ENCODE measurements at regions not wholly inside any gene's neighbourhood (a gene's known extent, or its start where the extent isn't known, plus 50 kb on each side); places are given as distances from the start of the nearest gene placed in this dataset.

DNA sequence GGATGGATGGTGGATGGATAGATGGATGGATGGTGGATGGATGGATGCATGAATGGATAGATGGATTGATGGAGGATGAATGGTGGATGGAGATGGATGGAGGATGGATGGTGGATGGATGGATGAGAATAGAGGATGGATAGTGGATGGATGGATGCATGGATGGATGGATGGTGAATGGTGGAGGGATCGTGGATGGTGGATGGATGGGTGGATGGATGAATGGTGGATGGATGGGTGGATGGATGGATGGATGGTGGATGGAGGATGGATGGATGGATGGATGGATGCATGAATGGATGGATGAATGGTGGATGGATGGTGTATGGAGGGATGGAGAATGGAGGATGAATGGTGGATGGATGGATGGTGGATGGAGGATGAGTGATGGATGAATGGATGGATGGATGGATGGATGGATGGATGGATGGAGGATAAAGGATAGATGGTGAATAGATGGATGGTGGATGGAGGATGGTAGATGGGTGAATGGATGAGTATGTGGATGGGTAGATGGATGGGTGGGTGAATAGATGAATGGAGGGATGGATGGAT, 76.3 kb downstream of the PDGFA start:
- Histone ChIP-seq H3K79me2 (ENCODE audit: insufficient read depth, low read length) (no peaks in the 10 kb centered on the region), H3K4me3 (ENCODE audit: low read depth in 1 of 2, low read length in 2 of 2) (no peak overlapping the region), H3K9ac (ENCODE audit: low read depth, low read length) (no peak overlapping the region), H3K4me1 (ENCODE audit: insufficient read depth, low read length) (no peaks in the 10 kb centered on the region), H3K9me3 (ENCODE audit: insufficient read depth, low read length, severe bottlenecking) (peaks cover 7% of the 10 kb centered on the region), H4K20me1 (ENCODE audit: insufficient read depth, low read length) (no peaks in the 10 kb centered on the region), H3K4me2 (ENCODE audit: insufficient read depth, low read length) (no peak overlapping the region), H3K27me3 (ENCODE audit: insufficient read depth, low read length, poor library complexity) (no peaks in the 10 kb centered on the region), H3K36me3 (ENCODE audit: insufficient read depth, low read length) (no peaks in the 10 kb centered on the region), H2AFZ (ENCODE audit: low read depth, low read length) (no peak overlapping the region), H3K27ac (ENCODE audit: low read length) (no peak overlapping the region)
- ATAC-seq (ENCODE audit: insufficient read depth, low read depth): no peak
- TF ChIP-seq EZH2 (IDR thresholded peaks at IDR 0.05; ENCODE audit: borderline replicate concordance, low read depth, low read length, severe bottlenecking): no peak
- TF ChIP-seq, protein P1, sequence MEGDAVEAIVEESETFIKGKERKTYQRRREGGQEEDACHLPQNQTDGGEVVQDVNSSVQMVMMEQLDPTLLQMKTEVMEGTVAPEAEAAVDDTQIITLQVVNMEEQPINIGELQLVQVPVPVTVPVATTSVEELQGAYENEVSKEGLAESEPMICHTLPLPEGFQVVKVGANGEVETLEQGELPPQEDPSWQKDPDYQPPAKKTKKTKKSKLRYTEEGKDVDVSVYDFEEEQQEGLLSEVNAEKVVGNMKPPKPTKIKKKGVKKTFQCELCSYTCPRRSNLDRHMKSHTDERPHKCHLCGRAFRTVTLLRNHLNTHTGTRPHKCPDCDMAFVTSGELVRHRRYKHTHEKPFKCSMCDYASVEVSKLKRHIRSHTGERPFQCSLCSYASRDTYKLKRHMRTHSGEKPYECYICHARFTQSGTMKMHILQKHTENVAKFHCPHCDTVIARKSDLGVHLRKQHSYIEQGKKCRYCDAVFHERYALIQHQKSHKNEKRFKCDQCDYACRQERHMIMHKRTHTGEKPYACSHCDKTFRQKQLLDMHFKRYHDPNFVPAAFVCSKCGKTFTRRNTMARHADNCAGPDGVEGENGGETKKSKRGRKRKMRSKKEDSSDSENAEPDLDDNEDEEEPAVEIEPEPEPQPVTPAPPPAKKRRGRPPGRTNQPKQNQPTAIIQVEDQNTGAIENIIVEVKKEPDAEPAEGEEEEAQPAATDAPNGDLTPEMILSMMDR (IDR thresholded peaks at IDR 0.05; ENCODE audit: borderline replicate concordance, extremely low read depth, low read length, poor library complexity, severe bottlenecking): no peak
- no peak for DNase-seq

DNA sequence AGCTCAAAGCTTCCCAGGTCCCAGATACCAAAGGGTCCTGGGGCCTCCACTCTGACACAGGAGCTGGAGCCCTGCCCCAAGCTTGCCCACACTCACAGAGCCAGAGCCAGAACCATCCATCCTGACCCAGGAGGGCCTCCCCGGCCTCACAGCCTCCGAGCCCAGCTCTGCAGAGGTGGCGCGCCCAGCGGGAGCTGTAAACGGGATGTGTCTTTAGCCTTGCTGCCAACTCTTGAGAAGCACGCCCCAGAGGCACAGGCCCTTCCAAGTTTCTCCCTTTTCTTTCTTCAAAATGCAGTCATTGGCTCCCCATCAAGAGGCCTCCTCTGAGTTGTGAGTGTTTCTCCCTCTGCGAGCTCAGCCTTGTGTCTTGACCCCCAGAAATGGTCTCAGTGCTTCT, 75.0 kb downstream of the PDGFA start:
- Histone ChIP-seq H3K4me2 (ENCODE audit: insufficient read depth, low read length) (no peak overlapping the region), H3K27me3 (ENCODE audit: insufficient read depth, low read length, poor library complexity) (no peaks in the 10 kb centered on the region), H3K9ac (ENCODE audit: low read depth, low read length) (no peak overlapping the region), H3K9me3 (ENCODE audit: insufficient read depth, low read length, severe bottlenecking) (peaks cover 5% of the 10 kb centered on the region), H3K27ac (ENCODE audit: low read length) (no peak overlapping the region), H2AFZ (ENCODE audit: low read depth, low read length) (no peak overlapping the region), H4K20me1 (ENCODE audit: insufficient read depth, low read length) (no peaks in the 10 kb centered on the region), H3K79me2 (ENCODE audit: insufficient read depth, low read length) (no peaks in the 10 kb centered on the region), H3K4me3 (ENCODE audit: low read depth in 1 of 2, low read length in 2 of 2) (no peak overlapping the region), H3K4me1 (ENCODE audit: insufficient read depth, low read length) (no peaks in the 10 kb centered on the region), H3K36me3 (ENCODE audit: insufficient read depth, low read length) (no peaks in the 10 kb centered on the region)
- ATAC-seq (ENCODE audit: insufficient read depth, low read depth): no peak
- TF ChIP-seq EZH2 (IDR thresholded peaks at IDR 0.05; ENCODE audit: borderline replicate concordance, low read depth, low read length, severe bottlenecking): no peak
- TF ChIP-seq, protein P1 (IDR thresholded peaks at IDR 0.05; ENCODE audit: borderline replicate concordance, extremely low read depth, low read length, poor library complexity, severe bottlenecking): no peak
- DNase-seq: no peak

DNA sequence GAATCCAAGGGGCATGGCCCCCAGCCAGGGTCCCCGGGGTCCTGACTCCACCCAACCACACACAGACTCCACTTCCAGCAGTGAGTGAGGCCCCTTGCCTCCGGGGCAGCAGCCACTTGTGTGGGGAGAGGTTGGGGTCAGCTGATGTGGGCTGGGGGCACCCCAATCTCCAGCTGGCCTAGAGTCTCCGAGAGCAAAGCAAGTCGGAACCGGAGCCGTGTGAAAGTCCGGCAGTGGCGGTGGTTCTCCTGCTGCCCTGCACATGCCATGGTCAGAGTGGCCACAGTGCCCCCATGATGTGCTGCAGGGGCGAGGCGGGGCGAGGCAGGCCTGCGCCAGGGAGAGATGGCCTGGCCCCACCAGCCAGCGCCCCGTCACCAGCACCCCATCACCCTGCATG, 74.6 kb downstream of the PDGFA start:
- Histone ChIP-seq H4K20me1 (ENCODE audit: insufficient read depth, low read length) (no peaks in the 10 kb centered on the region), H3K9ac (ENCODE audit: low read depth, low read length) (no peak overlapping the region), H3K27ac (ENCODE audit: low read length) (no peak overlapping the region), H3K4me3 (ENCODE audit: low read depth in 1 of 2, low read length in 2 of 2) (no peak overlapping the region), H3K27me3 (ENCODE audit: insufficient read depth, low read length, poor library complexity) (no peaks in the 10 kb centered on the region), H3K36me3 (ENCODE audit: insufficient read depth, low read length) (no peaks in the 10 kb centered on the region), H2AFZ (ENCODE audit: low read depth, low read length) (no peak overlapping the region), H3K79me2 (ENCODE audit: insufficient read depth, low read length) (no peaks in the 10 kb centered on the region), H3K4me1 (ENCODE audit: insufficient read depth, low read length) (no peaks in the 10 kb centered on the region), H3K4me2 (ENCODE audit: insufficient read depth, low read length) (no peak overlapping the region), H3K9me3 (ENCODE audit: insufficient read depth, low read length, severe bottlenecking) (peaks cover 3% of the 10 kb centered on the region)
- ATAC-seq (ENCODE audit: insufficient read depth, low read depth): no peak
- DNase-seq: no peak
- TF ChIP-seq EZH2 (IDR thresholded peaks at IDR 0.05; ENCODE audit: borderline replicate concordance, low read depth, low read length, severe bottlenecking): no peak
- TF ChIP-seq, protein P1 (IDR thresholded peaks at IDR 0.05; ENCODE audit: borderline replicate concordance, extremely low read depth, low read length, poor library complexity, severe bottlenecking): no peak
